ENCODE measurements at regions not wholly inside any gene's neighbourhood (a gene's known extent, or its start where the extent isn't known, plus 50 kb on each side); places are given as distances from the start of the nearest gene placed in this dataset.

- no peak for DNase-seq
- Mint-ChIP-seq H3K36me3 (ENCODE audit: low read depth) (no peaks in the 10 kb centered on the region), H3K27ac (no peak overlapping the region), H3K4me1 (ENCODE audit: low read depth) (no peaks in the 10 kb centered on the region), H3K4me3 (no peak overlapping the region), H3K27me3 (no peaks in the 10 kb centered on the region), H3K9me3 (no peaks in the 10 kb centered on the region)
These were observed 100.0 kb upstream of the IQSEC1 start for GRCh38 chr3:13173186-13173585.

DNA sequence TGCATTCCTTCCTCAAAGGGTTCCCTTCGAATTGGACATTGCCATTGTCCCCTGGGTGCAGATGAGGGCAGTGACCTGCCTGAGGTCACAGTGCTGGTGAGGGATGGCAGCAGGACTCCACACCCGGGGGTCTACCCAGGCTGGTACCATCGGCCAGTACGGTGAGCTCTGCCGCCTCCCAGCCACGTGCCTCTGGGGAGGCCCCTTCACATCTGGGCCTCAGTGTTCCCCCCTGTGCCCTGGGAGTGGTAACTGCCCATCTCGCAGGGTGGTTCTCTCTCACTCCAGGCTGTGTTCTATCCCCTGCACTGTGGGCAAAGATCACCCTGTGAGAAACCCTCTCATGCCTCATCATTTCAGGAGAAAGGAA is 99.4 kb upstream of the IQSEC1 start:
- Mint-ChIP-seq H3K9me3 (no peaks in the 10 kb centered on the region), H3K27me3 (no peaks in the 10 kb centered on the region), H3K4me1 (ENCODE audit: low read depth) (no peaks in the 10 kb centered on the region), H3K4me3 (no peak overlapping the region), H3K27ac (no peak overlapping the region), H3K36me3 (ENCODE audit: low read depth) (no peaks in the 10 kb centered on the region)
- no peak for DNase-seq

DNA sequence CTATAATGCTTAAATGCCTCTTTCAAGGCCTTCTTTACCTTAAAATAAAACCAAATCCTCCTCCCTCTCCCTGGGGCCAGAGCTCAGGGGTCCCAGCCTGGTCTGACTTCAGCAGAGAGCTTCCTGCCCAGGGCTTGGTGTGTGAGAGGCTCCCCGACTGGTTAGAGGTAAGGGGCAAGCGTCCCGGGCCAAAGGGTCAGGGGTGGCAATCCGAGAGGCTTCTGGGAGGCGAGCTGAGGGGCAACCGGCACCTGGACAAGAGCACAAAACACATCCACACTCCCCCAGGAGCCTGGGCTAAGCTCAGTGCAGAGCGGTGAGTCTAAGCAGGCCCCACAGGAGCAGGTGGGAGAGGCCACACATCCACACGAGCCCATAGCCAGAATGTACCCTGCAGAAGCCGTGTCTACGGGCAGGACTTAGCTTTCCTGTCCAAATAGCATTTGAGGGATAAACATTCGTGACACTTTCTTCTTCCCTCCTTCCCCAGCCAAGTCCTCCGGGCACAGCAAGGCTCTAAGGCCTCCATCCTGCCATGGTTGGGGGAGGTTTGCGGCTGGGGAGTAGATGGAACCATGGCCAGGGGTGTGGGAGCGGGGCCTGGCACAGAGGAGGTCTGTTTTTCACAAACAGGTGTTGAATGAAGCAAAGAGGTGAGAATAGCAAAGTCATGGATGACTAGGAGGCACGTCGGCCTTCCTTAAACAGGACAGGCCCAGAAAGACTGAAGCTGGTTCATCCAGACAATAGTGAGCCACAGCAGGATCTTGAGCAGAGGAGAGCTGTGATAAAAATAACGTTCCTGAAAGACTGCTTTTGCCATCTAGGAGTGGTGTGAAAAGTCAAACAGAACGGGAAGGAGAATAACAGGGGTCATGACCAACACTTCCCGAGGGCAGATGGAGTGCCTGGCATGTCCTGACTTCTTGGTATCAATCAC is 98.7 kb upstream of the IQSEC1 start:
- Mint-ChIP-seq H3K4me1 (ENCODE audit: low read depth) (no peaks in the 10 kb centered on the region), H3K9me3 (no peaks in the 10 kb centered on the region), H3K4me3 (no peak overlapping the region), H3K27ac (no peak overlapping the region), H3K27me3 (no peaks in the 10 kb centered on the region), H3K36me3 (ENCODE audit: low read depth) (no peaks in the 10 kb centered on the region)
- no peak for DNase-seq

- no peak for DNase-seq
- no peaks in the 10 kb centered on the region for H3K9me3 Mint-ChIP-seq
- H3K27me3 Mint-ChIP-seq, result no peaks in the 10 kb centered on the region
- H3K4me1 Mint-ChIP-seq (ENCODE audit: low read depth), result no peaks in the 10 kb centered on the region
- no peak overlapping the region for H3K4me3 Mint-ChIP-seq
- H3K27ac Mint-ChIP-seq, result no peak overlapping the region
- H3K36me3 Mint-ChIP-seq (ENCODE audit: low read depth), result no peaks in the 10 kb centered on the region
These were observed 97.1 kb upstream of the IQSEC1 start for GRCh38 chr3:13170317-13170716.

GRCh38 chr3:13168391-13168790 is 95.2 kb upstream of the IQSEC1 start:
- Mint-ChIP-seq H3K27me3 (no peaks in the 10 kb centered on the region), H3K4me3 (no peak overlapping the region)
- no peak for DNase-seq

GRCh38 chr3:13167829-13168228 is 94.6 kb upstream of the IQSEC1 start:
- DNase-seq, result no peak
- H3K9me3 Mint-ChIP-seq, result no peaks in the 10 kb centered on the region
- no peak overlapping the region for H3K27ac Mint-ChIP-seq
- H3K27me3 Mint-ChIP-seq, result no peaks in the 10 kb centered on the region
- no peaks in the 10 kb centered on the region for H3K4me1 Mint-ChIP-seq (ENCODE audit: low read depth)
- H3K4me3 Mint-ChIP-seq, result no peak overlapping the region
- H3K36me3 Mint-ChIP-seq (ENCODE audit: low read depth), result no peaks in the 10 kb centered on the region

More at GRCh38 chr3:13168391-13168790, 95.2 kb upstream of the IQSEC1 start:
- Mint-ChIP-seq H3K9me3 (no peaks in the 10 kb centered on the region), H3K36me3 (ENCODE audit: low read depth) (no peaks in the 10 kb centered on the region), H3K27ac (no peak overlapping the region), H3K4me1 (ENCODE audit: low read depth) (no peaks in the 10 kb centered on the region)

GRCh38 chr3:13167064-13167743 is 94.0 kb upstream of the IQSEC1 start:
- Mint-ChIP-seq H3K4me3 (no peak overlapping the region), H3K27ac (no peak overlapping the region), H3K27me3 (no peaks in the 10 kb centered on the region), H3K4me1 (ENCODE audit: low read depth) (no peaks in the 10 kb centered on the region), H3K36me3 (ENCODE audit: low read depth) (no peaks in the 10 kb centered on the region), H3K9me3 (no peaks in the 10 kb centered on the region)
- DNase-seq, result no peak

DNA sequence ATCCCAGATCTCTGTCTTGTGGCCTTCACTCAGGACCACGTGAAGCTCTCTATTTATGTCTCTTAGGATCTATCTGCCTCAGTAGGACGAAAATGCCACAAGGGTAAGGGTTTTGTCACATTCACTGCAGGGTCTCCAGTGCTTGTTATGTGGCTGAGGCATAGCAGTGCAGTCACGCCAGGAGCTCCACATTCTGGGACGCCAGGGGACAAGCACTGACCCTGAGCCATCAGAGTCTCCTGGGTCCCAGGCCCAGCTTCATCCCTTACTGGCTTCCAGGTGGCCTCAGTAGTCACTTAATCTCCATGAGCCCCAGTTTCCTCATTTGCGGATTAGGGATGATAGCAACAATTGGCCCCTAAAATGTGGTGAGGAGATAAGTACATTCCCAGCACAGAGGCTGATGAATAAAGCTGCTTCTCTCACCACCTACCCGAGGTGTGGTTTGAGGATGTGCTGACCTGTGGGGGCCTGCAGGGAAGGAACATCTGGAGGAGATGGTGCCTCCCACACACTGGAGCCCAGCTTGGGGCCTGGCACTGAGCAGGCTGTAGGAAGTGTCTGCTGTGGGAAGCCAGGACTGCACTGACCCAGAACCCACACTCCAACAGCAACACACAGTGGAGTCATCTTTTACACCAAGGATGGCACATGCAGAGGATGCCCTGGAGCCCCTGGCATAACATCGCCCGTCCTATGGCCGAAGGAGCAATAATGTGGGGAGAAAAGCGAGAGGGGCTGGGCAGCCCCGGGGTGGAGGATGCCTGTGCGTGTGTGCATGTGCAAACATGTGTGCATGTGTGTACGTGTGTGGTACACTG is 93.2 kb upstream of the IQSEC1 start:
- no peak for DNase-seq
- Mint-ChIP-seq H3K27ac (no peak overlapping the region), H3K9me3 (no peaks in the 10 kb centered on the region), H3K36me3 (ENCODE audit: low read depth) (no peaks in the 10 kb centered on the region), H3K27me3 (no peaks in the 10 kb centered on the region), H3K4me3 (no peak overlapping the region), H3K4me1 (ENCODE audit: low read depth) (no peaks in the 10 kb centered on the region)

- Mint-ChIP-seq H3K27me3 (no peaks in the 10 kb centered on the region), H3K4me1 (ENCODE audit: low read depth) (no peaks in the 10 kb centered on the region), H3K9me3 (no peaks in the 10 kb centered on the region), H3K4me3 (no peak overlapping the region), H3K27ac (no peak overlapping the region), H3K36me3 (ENCODE audit: low read depth) (no peaks in the 10 kb centered on the region)
- DNase-seq, result no peak
These were observed 92.3 kb upstream of the IQSEC1 start for GRCh38 chr3:13165576-13165975.

DNA sequence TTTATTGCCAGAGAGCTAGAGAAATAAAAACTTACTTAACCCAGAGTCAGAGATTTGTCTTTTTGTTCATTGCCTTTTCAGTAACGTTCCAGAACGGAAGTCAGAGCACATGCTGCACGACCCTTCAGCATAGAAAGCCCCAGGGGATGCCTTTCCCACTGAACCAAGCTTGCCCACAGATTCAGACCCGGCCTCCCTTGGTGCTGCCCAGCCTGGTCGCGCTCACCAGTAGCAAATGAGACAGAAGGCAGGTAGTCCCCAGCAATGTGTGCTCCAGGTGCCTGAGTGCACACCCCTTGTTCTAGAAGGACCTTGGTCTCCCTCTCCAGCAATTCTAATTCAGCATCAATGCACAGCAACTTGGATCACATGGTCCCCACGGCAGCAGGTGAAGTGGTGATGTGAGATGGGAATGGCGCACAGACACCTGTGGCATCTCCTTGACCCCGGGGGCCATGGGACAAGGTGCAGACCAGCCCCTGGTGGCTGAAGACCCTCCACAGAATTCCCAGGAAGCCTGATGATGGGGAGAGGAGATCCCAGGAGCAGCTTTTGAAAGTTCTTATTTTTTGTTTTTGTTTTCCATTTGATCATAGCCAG is 91.8 kb upstream of the IQSEC1 start:
- Mint-ChIP-seq H3K27me3 (no peaks in the 10 kb centered on the region), H3K4me1 (ENCODE audit: low read depth) (no peaks in the 10 kb centered on the region), H3K9me3 (no peaks in the 10 kb centered on the region), H3K36me3 (ENCODE audit: low read depth) (no peaks in the 10 kb centered on the region), H3K4me3 (no peak overlapping the region), H3K27ac (no peak overlapping the region)
- DNase-seq, result no peak

- no peaks in the 10 kb centered on the region for H3K36me3 Mint-ChIP-seq (ENCODE audit: low read depth)
- H3K9me3 Mint-ChIP-seq, result no peaks in the 10 kb centered on the region
- H3K27ac Mint-ChIP-seq, result no peak overlapping the region
- no peaks in the 10 kb centered on the region for H3K4me1 Mint-ChIP-seq (ENCODE audit: low read depth)
- no peak for DNase-seq
- H3K4me3 Mint-ChIP-seq, result no peak overlapping the region
- H3K27me3 Mint-ChIP-seq, result no peaks in the 10 kb centered on the region
These were observed 90.7 kb upstream of the IQSEC1 start for GRCh38 chr3:13163848-13164382.

DNA sequence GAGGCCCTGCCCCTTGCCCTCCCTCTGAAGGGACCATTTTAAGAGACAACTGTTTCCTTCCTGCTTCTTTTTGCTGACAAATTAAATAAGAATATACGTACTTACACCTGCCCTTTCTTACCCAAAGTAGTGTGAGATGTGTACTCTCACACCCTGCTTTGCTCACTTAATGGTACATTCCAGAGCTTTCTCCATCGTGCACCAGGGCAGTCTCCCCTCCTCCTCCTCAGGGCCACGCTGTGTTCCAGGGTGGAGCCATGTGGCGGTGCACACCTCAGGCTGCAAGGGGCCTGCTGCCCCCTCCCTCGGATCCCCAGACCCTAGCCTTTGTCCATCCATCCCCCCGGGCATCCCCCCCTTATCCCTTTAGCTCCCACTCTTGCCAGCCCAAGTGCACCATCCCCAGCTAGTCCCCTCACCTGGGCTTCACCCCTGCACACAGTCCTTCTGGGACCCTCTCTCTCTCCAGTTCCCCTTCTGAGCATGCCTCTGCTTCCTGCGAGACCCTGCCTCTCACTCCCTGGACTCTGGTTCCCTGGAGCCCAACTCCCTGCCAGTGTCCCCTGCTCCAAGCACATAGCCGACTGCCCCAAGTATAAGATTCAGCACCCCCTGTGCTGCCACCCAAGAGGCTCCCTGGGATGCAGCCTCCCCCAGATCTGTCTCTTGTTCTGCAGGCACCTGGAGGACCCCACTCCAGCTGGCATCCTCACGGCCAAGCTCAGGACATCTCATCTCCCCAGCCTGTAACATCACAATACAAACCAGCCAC is 89.5 kb upstream of the IQSEC1 start:
- no peak for DNase-seq
- Mint-ChIP-seq H3K4me3 (no peak overlapping the region), H3K9me3 (no peaks in the 10 kb centered on the region), H3K36me3 (ENCODE audit: low read depth) (no peaks in the 10 kb centered on the region), H3K27ac (no peak overlapping the region), H3K27me3 (no peaks in the 10 kb centered on the region), H3K4me1 (ENCODE audit: low read depth) (no peaks in the 10 kb centered on the region)

DNA sequence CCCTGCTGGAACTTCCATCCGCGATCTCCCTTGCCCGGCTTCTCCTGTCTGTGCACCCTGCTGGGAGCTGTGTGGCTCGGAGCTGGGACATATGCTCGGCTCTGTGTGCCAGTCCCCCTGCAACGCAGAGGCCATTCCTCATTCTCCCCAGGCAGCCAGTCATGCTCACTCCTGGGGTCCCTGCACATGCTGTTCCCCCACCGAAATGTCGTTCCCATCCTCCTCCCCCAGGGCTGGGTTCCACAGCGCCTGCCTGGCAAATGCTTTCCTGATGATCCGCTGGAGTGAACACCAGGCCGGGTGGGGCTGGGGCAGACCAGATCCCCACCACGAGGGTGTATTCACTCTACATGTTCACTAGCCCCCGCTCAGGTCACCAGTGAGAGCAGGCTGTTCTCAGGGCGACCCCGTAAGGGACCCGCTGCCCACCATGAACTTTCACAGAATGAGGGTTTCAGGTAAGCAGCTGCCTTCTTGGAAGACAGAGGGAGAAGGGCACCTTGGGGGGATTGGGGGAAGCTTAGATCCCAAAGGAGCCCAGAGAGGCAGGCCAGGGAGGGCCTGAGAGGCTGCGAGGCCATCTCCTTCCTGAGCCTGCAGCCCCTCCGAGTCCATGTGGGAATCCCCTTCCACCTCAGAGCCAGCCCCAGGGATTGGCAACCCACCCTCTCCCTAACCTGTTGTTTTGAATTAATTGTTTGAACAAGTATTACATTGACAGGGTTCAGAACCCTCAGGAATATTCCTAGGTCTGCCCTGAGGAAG is 88.7 kb upstream of the IQSEC1 start:
- DNase-seq, result no peak
- Mint-ChIP-seq H3K4me3 (no peak overlapping the region), H3K27me3 (no peaks in the 10 kb centered on the region), H3K9me3 (no peaks in the 10 kb centered on the region), H3K4me1 (ENCODE audit: low read depth) (no peaks in the 10 kb centered on the region), H3K36me3 (ENCODE audit: low read depth) (no peaks in the 10 kb centered on the region), H3K27ac (no peak overlapping the region)
